Gastroesophageal sphincter (tissue), 4 donors: ENCODE measurements at regions not wholly inside any gene's neighbourhood (a gene's known extent, or its start where the extent isn't known, plus 50 kb on each side); places are given as distances from the start of the nearest gene placed in this dataset.

Experiments used
- ATAC-seq: fragments of 150-250 bp; one replicate; pipeline ENCODE4 v1.9.1; 2016; ENCODE audit warnings: mild to moderate bottlenecking, moderate library complexity
- H3K27ac ChIP-seq, 4 donors: fragments of 200-600 bp; sonication (generic) in 3 of 4; 1 replicate in 3 of 4; 2 replicates in 1 of 4; pipeline ENCODE4 v1.5.1; 2016 to 2019
- H3K27me3 ChIP-seq: fragments of 200-600 bp; sonication (generic); one replicate; pipeline ENCODE4 v1.5.1; 2019
- H3K36me3 ChIP-seq, 2 donors: fragments of 200-600 bp; sonication (generic); one replicate each; pipeline ENCODE4 v1.5.1; 2019; ENCODE audit warnings: control low read depth in 1 of 2
- H3K4me1 ChIP-seq, 3 donors: fragments of 200-600 bp; sonication (generic); 1 replicate in 2 of 3; 2 replicates in 1 of 3; pipeline ENCODE4 v1.5.1; 2016 to 2019; ENCODE audit warnings: control low read depth in 2 of 3
- H3K4me3 ChIP-seq, 2 donors: fragments of 200-600 bp; sonication (generic); one replicate each; pipeline ENCODE4 v1.5.1; 2019; ENCODE audit warnings: mild to moderate bottlenecking in 1 of 2, moderate library complexity in 1 of 2
- H3K9me3 ChIP-seq, 3 donors: fragments of 200-600 bp; sonication (generic); one replicate each; pipeline ENCODE4 v1.5.1; 2017 to 2019; ENCODE audit warnings: control low read depth in 2 of 3
- CTCF ChIP-seq, 4 experiments: fragments of 200-600 bp in 2 of 4; fragments of 450-650 bp in 2 of 4; sonication (generic) in 1 of 4; IDR thresholded peaks; one replicate each; pipeline ENCODE4 v1.5.1; 2017 to 2019; ENCODE audit warnings: antibody characterized with exemption in 4 of 4, mild to moderate bottlenecking in 2 of 4, moderate library complexity in 2 of 4
- EP300 ChIP-seq: sonication (generic); formaldehyde crosslinking; IDR thresholded peaks from one replicate; pipeline ENCODE4 v1.6.1; 2017; ENCODE audit warnings: antibody characterized with exemption, mild to moderate bottlenecking
- POLR2A ChIP-seq, 2 donors: fragments of 450-650 bp; IDR thresholded peaks; one replicate each; pipeline ENCODE4 v1.6.1; 2017; ENCODE audit warnings: antibody characterized with exemption in 2 of 2, mild to moderate bottlenecking in 2 of 2, moderate library complexity in 1 of 2
- POLR2AphosphoS5 ChIP-seq: sonication (generic); formaldehyde crosslinking; IDR thresholded peaks from one replicate; pipeline ENCODE4 v1.6.1; 2017; ENCODE audit warnings: antibody characterized with exemption
- WGBS, 2 donors: methylation state at CpG; one replicate each; pipeline ENCODE4 v1.1.5; 2018; ENCODE audit warnings: low coverage in 1 of 2; 5-methylcytosine and 5-hydroxymethylcytosine counted together

- TF ChIP-seq CTCF (IDR thresholded peaks at IDR 0.05) (no peak), POLR2AphosphoS5 (no peak), POLR2A (IDR thresholded peaks at IDR 0.05) (no peak), EP300 (no peak)
- Histone ChIP-seq H3K4me3 (no peak overlapping the region), H3K4me1 (no peaks in the 10 kb centered on the region), H3K9me3 (no peaks in the 10 kb centered on the region), H3K36me3 (no peaks in the 10 kb centered on the region), H3K27me3 (no peaks in the 10 kb centered on the region), H3K27ac (no peak overlapping the region)
- no peak for ATAC-seq
- WGBS, 2 donors = 29 to 100% methylated on average over 1 of the region's 1 CpG
Observed at GRCh38 chr5:164041105-164041504, 535.7 kb downstream of the MAT2B start.

- Histone ChIP-seq H3K27ac (no peak overlapping the region), H3K9me3 (no peaks in the 10 kb centered on the region), H3K27me3 (no peaks in the 10 kb centered on the region), H3K36me3 (no peaks in the 10 kb centered on the region), H3K4me1 (no peaks in the 10 kb centered on the region), H3K4me3 (no peak overlapping the region)
- TF ChIP-seq POLR2AphosphoS5 (no peak), EP300 (no peak), POLR2A (IDR thresholded peaks at IDR 0.05) (no peak), CTCF (IDR thresholded peaks at IDR 0.05) (no peak)
- 56 to 71% methylated on average over 2 of the region's 2 CpGs for WGBS, 2 donors
- ATAC-seq = no peak
Observed at GRCh38 chr5:164048359-164048926, 543.0 kb downstream of the MAT2B start.

- no peaks in the 10 kb centered on the region for H3K27me3 ChIP-seq
- TF ChIP-seq CTCF (IDR thresholded peaks at IDR 0.05) (no peak), POLR2AphosphoS5 (no peak), POLR2A (IDR thresholded peaks at IDR 0.05) (no peak), EP300 (no peak)
- H3K4me3 ChIP-seq = no peak overlapping the region
- no peak overlapping the region for H3K27ac ChIP-seq
- no peaks in the 10 kb centered on the region for H3K4me1 ChIP-seq
- 60 to 75% methylated on average over 1 of the region's 1 CpG for WGBS, 2 donors
- H3K9me3 ChIP-seq = no peaks in the 10 kb centered on the region
- H3K36me3 ChIP-seq = no peaks in the 10 kb centered on the region
- ATAC-seq = no peak
Observed at GRCh38 chr5:164051745-164052144, 546.3 kb downstream of the MAT2B start.

GRCh38 chr5:164052536-164053093 is 547.2 kb downstream of the MAT2B start:
- H3K27ac ChIP-seq = no peak overlapping the region
- no peak overlapping the region for H3K4me3 ChIP-seq
- H3K27me3 ChIP-seq = no peaks in the 10 kb centered on the region
- H3K36me3 ChIP-seq = no peaks in the 10 kb centered on the region
- no peaks in the 10 kb centered on the region for H3K9me3 ChIP-seq
- ATAC-seq = no peak
- TF ChIP-seq EP300 = no peak
- 41 to 48% methylated on average over 3 of the region's 3 CpGs for WGBS, 2 donors
- no peaks in the 10 kb centered on the region for H3K4me1 ChIP-seq

GRCh38 chr5:164053123-164053522 is 547.7 kb downstream of the MAT2B start:
- no peak overlapping the region for H3K27ac ChIP-seq
- H3K36me3 ChIP-seq = no peaks in the 10 kb centered on the region
- H3K4me3 ChIP-seq = no peak overlapping the region
- H3K9me3 ChIP-seq = no peaks in the 10 kb centered on the region
- TF ChIP-seq EP300 (no peak), POLR2AphosphoS5 (no peak), CTCF (IDR thresholded peaks at IDR 0.05) (no peak), POLR2A (IDR thresholded peaks at IDR 0.05) (no peak)
- 43 to 58% methylated on average over 1 of the region's 1 CpG for WGBS, 2 donors
- no peaks in the 10 kb centered on the region for H3K4me1 ChIP-seq
- no peak for ATAC-seq
- no peaks in the 10 kb centered on the region for H3K27me3 ChIP-seq
